Retinal pigment epithelial cell (primary cell): ENCODE measurements at regions not wholly inside any gene's neighbourhood (a gene's known extent, or its start where the extent isn't known, plus 50 kb on each side); places are given as distances from the start of the nearest gene placed in this dataset.

ENCODE experiments used
- DNase-seq: peaks from one replicate; pipeline ENCODE4 v3.0.0-alpha.2; 2010; ENCODE audit warnings: low read depth
- H3K4me3 ChIP-seq: 2 replicates; pipeline ENCODE4 v1.5.1; 2011; ENCODE audit warnings: mild to moderate bottlenecking, low read length, control low read depth, moderate library complexity
- CTCF ChIP-seq: conservative IDR thresholded peaks from 2 replicates; pipeline ENCODE4 v1.5.1; 2011; ENCODE audit warnings: low read depth, low read length, control low read depth, inconsistent platforms

- no peak for TF ChIP-seq CTCF
- DNase-seq: no peak
- no peak overlapping the region for H3K4me3 ChIP-seq
Measured at GRCh38 chr2:118255301-118255700, 167.0 kb downstream of the INSIG2 start.

- no peak overlapping the region for H3K4me3 ChIP-seq
- TF ChIP-seq CTCF: no peak
- DNase-seq: no peak
Measured at GRCh38 chr2:118254116-118254515, 165.8 kb downstream of the INSIG2 start.

GRCh38 chr2:118251427-118251826, 163.2 kb downstream of the INSIG2 start:
- TF ChIP-seq CTCF: peak; percentile 16
- DNase-seq: peak; percentile 83

GRCh38 chr2:118250463-118250862, 162.2 kb downstream of the INSIG2 start:
- DNase-seq: no peak
- no peak overlapping the region for H3K4me3 ChIP-seq
- no peak for TF ChIP-seq CTCF

More at GRCh38 chr2:118251427-118251826, 163.2 kb downstream of the INSIG2 start:
- no peak overlapping the region for H3K4me3 ChIP-seq

GRCh38 chr2:118250001-118250400, 161.7 kb downstream of the INSIG2 start:
- no peak for TF ChIP-seq CTCF
- no peak overlapping the region for H3K4me3 ChIP-seq
- no peak for DNase-seq

GRCh38 chr2:118249531-118249930, 161.3 kb downstream of the INSIG2 start:
- no peak overlapping the region for H3K4me3 ChIP-seq
- DNase-seq: peak; percentile 42
- no peak for TF ChIP-seq CTCF

- TF ChIP-seq CTCF: no peak
- no peak overlapping the region for H3K4me3 ChIP-seq
- DNase-seq: no peak
Measured at GRCh38 chr2:118246726-118247125, 158.5 kb downstream of the INSIG2 start.
